H1 (cell line): ENCODE measurements at regions not wholly inside any gene's neighbourhood (a gene's known extent, or its start where the extent isn't known, plus 50 kb on each side); places are given as distances from the start of the nearest gene placed in this dataset.

Source experiments
- CTCF ChIA-PET: fragments of 300-600 bp; sonication (Branson Sonifier 250); formaldehyde crosslinking; loops from one replicate; lab custom pipeline; 2021; ENCODE audit not compliant: partially characterized antibody; lab: Charles Lee
- POLR2A ChIA-PET: fragments of 300-600 bp; sonication (Branson Sonifier 250); formaldehyde crosslinking; loops from one replicate; lab custom pipeline; 2021; ENCODE audit warnings: inconsistent platforms; ENCODE audit not compliant: partially characterized antibody; lab: Charles Lee
- DNase-seq, 2 experiments: peaks; one replicate each; pipeline versions ENCODE4 v3.0.0 to v3.0.0-alpha.2; 2010 to 2022; ENCODE audit warnings: low spot score in 2 of 2, low read depth in 1 of 2, mixed read lengths in 1 of 2
- FAIRE-seq: peaks from 2 replicates; lab custom pipeline; 2011; peaks lifted over from hg19 to GRCh38; lab: Jason Lieb, UNC
- H2AFZ ChIP-seq: 2 replicates; pipeline ENCODE4 v1.8.1; 2012; ENCODE audit warnings: low read length, inconsistent platforms
- H2AK5ac ChIP-seq: 2 replicates; pipeline ENCODE4 v1.6.1; 2013; ENCODE audit warnings: low read depth, low read length
- H2BK120ac ChIP-seq: replicated peaks from 2 replicates; pipeline ENCODE3; 2013; ENCODE audit warnings: low read depth, low read length, inconsistent platforms
- H2BK12ac ChIP-seq: 2 replicates; pipeline ENCODE4 v1.6.1; 2013; ENCODE audit warnings: low read depth, low read length
- H2BK15ac ChIP-seq: 2 replicates; pipeline ENCODE4 v1.6.1; 2013; ENCODE audit warnings: low read length
- H2BK20ac ChIP-seq: 2 replicates; pipeline ENCODE4 v1.6.1; 2013; ENCODE audit warnings: low read length
- H2BK5ac ChIP-seq: 2 replicates; pipeline ENCODE4 v1.6.1; 2013; ENCODE audit warnings: low read depth, low read length
- H3K14ac ChIP-seq: 2 replicates; pipeline ENCODE4 v1.6.1; 2013; ENCODE audit warnings: inconsistent platforms; ENCODE audit not compliant: insufficient read length
- H3K18ac ChIP-seq: 2 replicates; pipeline ENCODE4 v1.6.1; 2013; ENCODE audit warnings: low read length; ENCODE audit errors: extremely low read depth
- H3K23ac ChIP-seq: 2 replicates; pipeline ENCODE4 v1.6.1; 2013; ENCODE audit warnings: inconsistent platforms; ENCODE audit not compliant: insufficient read length
- H3K23me2 ChIP-seq: 2 replicates; pipeline ENCODE4 v1.6.1; 2013; ENCODE audit warnings: low read depth, low read length
- H3K27ac ChIP-seq: 2 replicates; pipeline ENCODE4 v1.6.1; 2011; ENCODE audit warnings: low read depth, low read length, inconsistent platforms
- H3K27me3 ChIP-seq, 4 experiments: replicated peaks in 1 of 4; 1 replicate in 1 of 4; 2 replicates in 3 of 4; pipeline versions ENCODE4 v1.6.1 to v1.8.1; 2011 to 2013; ENCODE audit warnings: low read length in 3 of 4, mild to moderate bottlenecking in 3 of 4, inconsistent platforms in 2 of 4, mixed read lengths in 2 of 4, moderate library complexity in 1 of 4; ENCODE audit not compliant: control insufficient read depth in 3 of 4, insufficient read depth in 3 of 4; ENCODE audit errors: extremely low read depth in 1 of 4
- H3K36me3 ChIP-seq, 4 experiments: 2 replicates each; pipeline versions ENCODE4 v1.6.1 to v1.8.1; 2011 to 2013; ENCODE audit warnings: mild to moderate bottlenecking in 4 of 4, low read length in 3 of 4, moderate library complexity in 2 of 4, control low read depth in 1 of 4, inconsistent platforms in 1 of 4; ENCODE audit not compliant: insufficient read depth in 4 of 4, control insufficient read depth in 2 of 4
- H3K4ac ChIP-seq: replicated peaks from 2 replicates; pipeline ENCODE3; 2013; ENCODE audit warnings: low read length, low read depth, mixed read lengths, inconsistent platforms; ENCODE audit not compliant: insufficient read length
- H3K4me1 ChIP-seq, 4 experiments: replicated peaks in 1 of 4; 1 replicate in 1 of 4; 2 replicates in 3 of 4; pipeline versions ENCODE4 v1.6.1 to v1.8.1; 2011 to 2013; ENCODE audit warnings: low read length in 3 of 4, inconsistent platforms in 2 of 4, mixed read lengths in 1 of 4; ENCODE audit not compliant: insufficient read depth in 4 of 4, control insufficient read depth in 3 of 4
- H3K4me2 ChIP-seq, 2 experiments: 2 replicates each; pipeline versions ENCODE4 v1.6.1 to v1.8.1; 2011 to 2013; ENCODE audit warnings: low read depth in 2 of 2, low read length in 2 of 2, control low read depth in 1 of 2, inconsistent platforms in 1 of 2, mild to moderate bottlenecking in 1 of 2; ENCODE audit not compliant: insufficient read depth in 1 of 2
- H3K4me3 ChIP-seq, 4 experiments: fragments of 200-600, 300-600 bp in 1 of 4; sonication (generic), shearing (Covaris generic), sonication (Bioruptor Twin) in 1 of 4; 2 replicates each; pipeline versions ENCODE4 v1.5.1 to v1.8.1; 2011 to 2016; ENCODE audit warnings: low read length in 4 of 4, low read depth in 3 of 4, control low read depth in 2 of 4, inconsistent platforms in 2 of 4, mild to moderate bottlenecking in 2 of 4, mixed read lengths in 1 of 4, moderate library complexity in 1 of 4; ENCODE audit not compliant: insufficient read depth in 2 of 4; ENCODE audit errors: extremely low read depth in 1 of 4
- H3K56ac ChIP-seq: replicated peaks from 2 replicates; pipeline ENCODE3; 2013; ENCODE audit warnings: low read depth, mild to moderate bottlenecking, mixed read lengths, low read length, inconsistent platforms; ENCODE audit not compliant: insufficient read length
- H3K79me1 ChIP-seq: 2 replicates; pipeline ENCODE4 v1.6.1; 2013; ENCODE audit warnings: low read depth, low read length, control low read depth
- H3K79me2 ChIP-seq, 2 experiments: 2 replicates each; pipeline versions ENCODE4 v1.6.1 to v1.8.1; 2012 to 2013; ENCODE audit warnings: low read length in 2 of 2, mild to moderate bottlenecking in 2 of 2, inconsistent platforms in 1 of 2; ENCODE audit not compliant: insufficient read depth in 2 of 2, control insufficient read depth in 1 of 2
- H3K9ac ChIP-seq, 4 experiments: replicated peaks in 1 of 4; 1 replicate in 1 of 4; 2 replicates in 3 of 4; pipeline versions ENCODE4 v1.6.1 to v1.8.1; 2011 to 2013; ENCODE audit warnings: low read depth in 3 of 4, low read length in 3 of 4, control low read depth in 2 of 4, mild to moderate bottlenecking in 2 of 4, moderate library complexity in 2 of 4, inconsistent platforms in 1 of 4; ENCODE audit errors: extremely low read depth in 1 of 4
- H3K9me3 ChIP-seq, 2 experiments: 2 replicates each; pipeline versions ENCODE4 v1.6.1 to v1.8.1; 2012 to 2013; ENCODE audit warnings: mild to moderate bottlenecking in 2 of 2, moderate library complexity in 2 of 2, control low read depth in 1 of 2, inconsistent platforms in 1 of 2, low read depth in 1 of 2, low read length in 1 of 2, mixed read lengths in 1 of 2; ENCODE audit not compliant: insufficient read depth in 2 of 2
- H4K20me1 ChIP-seq, 2 experiments: replicated peaks in 1 of 2; 2 replicates each; pipeline versions ENCODE3 to v1.8.1; 2011 to 2013; ENCODE audit warnings: inconsistent platforms in 2 of 2, low read length in 2 of 2, mild to moderate bottlenecking in 1 of 2; ENCODE audit not compliant: insufficient read depth in 2 of 2, control insufficient read depth in 1 of 2
- H4K5ac ChIP-seq: 2 replicates; pipeline ENCODE4 v1.6.1; 2013; ENCODE audit warnings: low read length, low read depth, mixed read lengths, inconsistent platforms; ENCODE audit not compliant: insufficient read length
- H4K8ac ChIP-seq: 2 replicates; pipeline ENCODE4 v1.8.0; 2013; ENCODE audit warnings: mild to moderate bottlenecking, moderate library complexity, low read length, inconsistent platforms; ENCODE audit not compliant: insufficient read depth; ENCODE audit errors: extremely low read depth
- H4K91ac ChIP-seq: replicated peaks from 2 replicates; pipeline ENCODE3; 2013; ENCODE audit warnings: low read length, mixed read lengths, inconsistent platforms; ENCODE audit not compliant: insufficient read length
- KDM5A ChIP-seq: fragments of 200-600 bp; IDR thresholded peaks from 2 replicates; pipeline ENCODE4 v1.7.1; 2012; ENCODE audit warnings: mild to moderate bottlenecking, low read length, inconsistent platforms, mixed read lengths
- SP2 ChIP-seq: IDR thresholded peaks from 2 replicates; pipeline ENCODE4 v1.6.1; 2012; ENCODE audit warnings: mild to moderate bottlenecking, low read length, inconsistent platforms
- whole genome bisulfite sequencing, 2 experiments: shearing (Covaris generic) in 1 of 2; methylation state at CpG; one replicate each; pipeline versions ENCODE4 v1.1.6 to v1.1.7; 2013 to 2015; ENCODE audit warnings: low lambda C conversion rate in 2 of 2, mixed read lengths in 2 of 2, inconsistent platforms in 1 of 2, low coverage in 1 of 2, missing lambda C conversion rate in 1 of 2; ENCODE audit not compliant: insufficient replicate concordance in 2 of 2, insufficient coverage in 1 of 2, insufficient read length in 1 of 2; ENCODE audit errors: extremely low coverage in 1 of 2, missing lambda C conversion rate in 1 of 2; 5-methylcytosine and 5-hydroxymethylcytosine counted together
- TF ChIP-seq, protein P1 (sequence below): IDR thresholded peaks from 2 replicates; pipeline ENCODE4 v1.6.1; 2012; ENCODE audit warnings: inconsistent platforms
- TF ChIP-seq, protein P2 (sequence below): IDR thresholded peaks from 2 replicates; pipeline ENCODE4 v1.6.1; 2012; ENCODE audit warnings: inconsistent platforms

DNA sequence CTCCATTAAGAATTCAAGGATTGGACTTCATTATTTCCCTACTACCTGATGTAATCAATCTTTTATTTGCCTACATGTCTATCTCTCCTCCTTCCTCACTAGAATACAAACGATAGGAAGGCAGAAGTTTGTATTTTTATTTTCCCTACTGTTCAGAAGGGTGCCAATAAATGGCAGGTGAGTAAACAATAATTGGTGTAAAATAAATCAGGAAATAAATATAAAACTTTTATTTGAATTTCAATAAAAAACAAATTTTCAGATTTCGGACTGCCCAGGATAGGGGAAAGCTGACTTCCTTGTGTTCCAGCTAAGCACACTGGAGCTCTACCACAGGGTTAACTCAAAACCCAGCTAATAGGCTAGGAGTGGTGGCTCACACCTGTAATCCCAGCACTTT is 636.3 kb upstream of the BCHE start:
- no peak overlapping the region for H2BK120ac ChIP-seq
- no peak overlapping the region for H2AK5ac ChIP-seq
- no peaks in the 10 kb centered on the region for H3K9me3 ChIP-seq
- H4K91ac ChIP-seq, result no peak overlapping the region
- no peak overlapping the region for H2BK5ac ChIP-seq
- H3K79me1 ChIP-seq, result no peaks in the 10 kb centered on the region
- no peak for DNase-seq
- H4K20me1 ChIP-seq, result no peaks in the 10 kb centered on the region
- no peak overlapping the region for H4K5ac ChIP-seq
- no peak overlapping the region for H3K4ac ChIP-seq
- POLR2A ChIA-PET, result no interaction called here
- H3K4me2 ChIP-seq, result no peak overlapping the region
- no peak for FAIRE-seq
- no peak overlapping the region for H2AFZ ChIP-seq
- no peaks in the 10 kb centered on the region for H3K4me1 ChIP-seq
- no peak overlapping the region for H4K8ac ChIP-seq
- no peak overlapping the region for H3K56ac ChIP-seq
- H3K23ac ChIP-seq, result no peak overlapping the region
- TF ChIP-seq SP2, result no peak
- TF ChIP-seq, protein P1, sequence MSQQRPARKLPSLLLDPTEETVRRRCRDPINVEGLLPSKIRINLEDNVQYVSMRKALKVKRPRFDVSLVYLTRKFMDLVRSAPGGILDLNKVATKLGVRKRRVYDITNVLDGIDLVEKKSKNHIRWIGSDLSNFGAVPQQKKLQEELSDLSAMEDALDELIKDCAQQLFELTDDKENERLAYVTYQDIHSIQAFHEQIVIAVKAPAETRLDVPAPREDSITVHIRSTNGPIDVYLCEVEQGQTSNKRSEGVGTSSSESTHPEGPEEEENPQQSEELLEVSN, result no peak
- TF ChIP-seq, protein P2, sequence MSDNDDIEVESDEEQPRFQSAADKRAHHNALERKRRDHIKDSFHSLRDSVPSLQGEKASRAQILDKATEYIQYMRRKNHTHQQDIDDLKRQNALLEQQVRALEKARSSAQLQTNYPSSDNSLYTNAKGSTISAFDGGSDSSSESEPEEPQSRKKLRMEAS, result no peak
- no peak for TF ChIP-seq KDM5A
- TF ChIP-seq, all 59 proteins: peak for 0
- CTCF ChIA-PET, result no interaction called here
- Histone ChIP-seq H2BK15ac (no peak overlapping the region), H3K36me3 (no peaks in the 10 kb centered on the region), H3K27ac (no peak overlapping the region), H3K18ac (no peak overlapping the region), H3K4me3 (no peak overlapping the region), H3K79me2 (no peaks in the 10 kb centered on the region), H3K14ac (no peak overlapping the region), H3K27me3 (no peaks in the 10 kb centered on the region), H3K23me2 (no peaks in the 10 kb centered on the region), H2BK20ac (no peak overlapping the region), H2BK12ac (no peak overlapping the region), H3K9ac (no peak overlapping the region)
- 97% methylated on average over 2 of the region's 2 CpGs; no CpG with 5 or more reads in 1 of the 2 experiments for WGBS, 2 experiments
